SU-DHL-6 (cell line): ENCODE measurements at regions not wholly inside any gene's neighbourhood (a gene's known extent, or its start where the extent isn't known, plus 50 kb on each side); places are given as distances from the start of the nearest gene placed in this dataset.

Experiments
- H2AFZ ChIP-seq: fragments of 200-600 bp; sonication (generic); 2 replicates; pipeline ENCODE4 v1.6.1; 2014; ENCODE audit warnings: low read depth, mild to moderate bottlenecking, moderate library complexity, mixed read lengths, antibody characterized with exemption, low read length; ENCODE audit not compliant: severe bottlenecking
- H3F3A ChIP-seq: fragments of 200-600 bp; shearing (Covaris generic); 2 replicates; pipeline ENCODE4 v1.6.0; 2016; ENCODE audit warnings: antibody characterized with exemption, mild to moderate bottlenecking; ENCODE audit not compliant: insufficient read depth
- H3K27ac ChIP-seq: fragments of 200-600 bp; sonication (generic); 2 replicates; pipeline ENCODE4 v1.5.1; 2016; ENCODE audit warnings: low read depth, mild to moderate bottlenecking, low read length, moderate library complexity, mixed read lengths
- H3K27me3 ChIP-seq: fragments of 200-600 bp; sonication (generic), shearing (Covaris generic); 2 replicates; pipeline ENCODE4 v1.6.0; 2014; ENCODE audit warnings: mild to moderate bottlenecking, low read length
- H3K36me3 ChIP-seq: fragments of 200-600 bp; sonication (generic); 2 replicates; pipeline ENCODE4 v1.6.1; 2014; ENCODE audit warnings: mild to moderate bottlenecking, low read length, mixed read lengths
- H3K4me2 ChIP-seq: fragments of 300-600, 200-600 bp; shearing (Covaris generic), sonication (generic); 2 replicates; pipeline ENCODE4 v1.6.0; 2014; ENCODE audit warnings: low read length, low read depth, mild to moderate bottlenecking; ENCODE audit not compliant: poor library complexity, severe bottlenecking
- H3K4me3 ChIP-seq: fragments of 200-600 bp; sonication (generic); 2 replicates; pipeline ENCODE4 v1.5.1; 2014; ENCODE audit warnings: antibody characterized with exemption, low read length, mild to moderate bottlenecking, mixed read lengths; ENCODE audit not compliant: insufficient read depth, poor library complexity, severe bottlenecking
- H3K79me2 ChIP-seq: fragments of 200-600 bp; sonication (generic); 2 replicates; pipeline ENCODE4 v1.6.1; 2014; ENCODE audit warnings: mild to moderate bottlenecking, low read length, moderate library complexity; ENCODE audit not compliant: insufficient read depth
- H3K9ac ChIP-seq: fragments of 200-600 bp; sonication (generic); 2 replicates; pipeline ENCODE4 v1.7.0; 2014; ENCODE audit warnings: mild to moderate bottlenecking, low read length
- H3K9me2 ChIP-seq: fragments of 200-600 bp; sonication (generic); replicated peaks from 2 replicates; pipeline ENCODE4 v1.6.1; 2014; ENCODE audit warnings: low read length; ENCODE audit not compliant: insufficient read depth
- H3K9me3 ChIP-seq: fragments of 200-600 bp; sonication (generic); 2 replicates; pipeline ENCODE4 v1.6.1; 2014; ENCODE audit warnings: low read length, mixed read lengths; ENCODE audit not compliant: insufficient read depth
- H4K20me1 ChIP-seq: fragments of 200-600 bp; sonication (generic); 2 replicates; pipeline ENCODE4 v1.6.1; 2014; ENCODE audit warnings: low read depth, mild to moderate bottlenecking, antibody characterized with exemption, low read length, moderate library complexity, mixed read lengths
- EZH2phosphoT487 ChIP-seq: fragments of 200-600 bp; sonication (generic), shearing (Covaris generic); conservative IDR thresholded peaks from 2 replicates; pipeline ENCODE4 v1.6.1; 2018; ENCODE audit warnings: mild to moderate bottlenecking, antibody characterized with exemption, low read length, moderate library complexity, mixed read lengths
- TF ChIP-seq, protein P1 (sequence below): fragments of 200-600 bp; sonication (generic); IDR thresholded peaks from one replicate; pipeline ENCODE4 v1.5.1; 2017; ENCODE audit warnings: antibody characterized with exemption, mild to moderate bottlenecking, low read length, moderate library complexity; ENCODE audit not compliant: insufficient read depth, poor library complexity, severe bottlenecking

DNA sequence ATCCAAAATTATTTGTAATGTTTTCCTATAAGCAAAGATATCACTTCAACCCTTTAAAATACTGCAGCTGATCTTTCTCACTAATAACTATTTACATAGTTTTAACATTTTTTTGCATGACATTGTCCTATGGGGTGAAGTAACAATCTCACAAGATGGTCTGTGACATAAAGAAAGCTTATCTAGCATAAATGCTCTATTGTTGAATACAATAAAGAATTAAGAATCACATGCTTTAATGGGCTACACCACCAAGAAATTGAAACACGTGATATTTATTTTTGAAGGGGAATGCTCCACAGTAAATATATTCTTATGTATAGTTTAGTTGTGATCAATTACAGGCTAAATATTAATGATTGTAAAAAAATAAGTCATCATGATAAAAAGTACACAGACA is 441.1 kb downstream of the PTH2R start:
- Histone ChIP-seq H3K9ac (no peak overlapping the region), H3K36me3 (no peaks in the 10 kb centered on the region), H3K27ac (no peak overlapping the region), H3K9me2 (no peaks in the 10 kb centered on the region), H3K27me3 (no peaks in the 10 kb centered on the region), H3K4me2 (no peak overlapping the region), H3K79me2 (no peaks in the 10 kb centered on the region), H4K20me1 (no peaks in the 10 kb centered on the region), H3K9me3 (no peaks in the 10 kb centered on the region), H3K4me3 (no peak overlapping the region), H3F3A (no peaks in the 10 kb centered on the region), H2AFZ (no peak overlapping the region)
- TF ChIP-seq, protein P1, sequence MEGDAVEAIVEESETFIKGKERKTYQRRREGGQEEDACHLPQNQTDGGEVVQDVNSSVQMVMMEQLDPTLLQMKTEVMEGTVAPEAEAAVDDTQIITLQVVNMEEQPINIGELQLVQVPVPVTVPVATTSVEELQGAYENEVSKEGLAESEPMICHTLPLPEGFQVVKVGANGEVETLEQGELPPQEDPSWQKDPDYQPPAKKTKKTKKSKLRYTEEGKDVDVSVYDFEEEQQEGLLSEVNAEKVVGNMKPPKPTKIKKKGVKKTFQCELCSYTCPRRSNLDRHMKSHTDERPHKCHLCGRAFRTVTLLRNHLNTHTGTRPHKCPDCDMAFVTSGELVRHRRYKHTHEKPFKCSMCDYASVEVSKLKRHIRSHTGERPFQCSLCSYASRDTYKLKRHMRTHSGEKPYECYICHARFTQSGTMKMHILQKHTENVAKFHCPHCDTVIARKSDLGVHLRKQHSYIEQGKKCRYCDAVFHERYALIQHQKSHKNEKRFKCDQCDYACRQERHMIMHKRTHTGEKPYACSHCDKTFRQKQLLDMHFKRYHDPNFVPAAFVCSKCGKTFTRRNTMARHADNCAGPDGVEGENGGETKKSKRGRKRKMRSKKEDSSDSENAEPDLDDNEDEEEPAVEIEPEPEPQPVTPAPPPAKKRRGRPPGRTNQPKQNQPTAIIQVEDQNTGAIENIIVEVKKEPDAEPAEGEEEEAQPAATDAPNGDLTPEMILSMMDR: no peak
- no peak for TF ChIP-seq EZH2phosphoT487

GRCh38 chr2:208854717-208855116 is 448.1 kb downstream of the PTH2R start:
- Histone ChIP-seq H3K4me3 (no peak overlapping the region), H4K20me1 (no peaks in the 10 kb centered on the region), H3K9me2 (no peaks in the 10 kb centered on the region), H3F3A (no peaks in the 10 kb centered on the region), H3K9me3 (no peaks in the 10 kb centered on the region), H3K27ac (no peak overlapping the region), H3K36me3 (no peaks in the 10 kb centered on the region), H3K9ac (no peak overlapping the region), H2AFZ (no peak overlapping the region), H3K4me2 (no peak overlapping the region), H3K27me3 (no peaks in the 10 kb centered on the region), H3K79me2 (no peaks in the 10 kb centered on the region)
- TF ChIP-seq EZH2phosphoT487: no peak
- TF ChIP-seq, protein P1: no peak

- H3F3A ChIP-seq: no peaks in the 10 kb centered on the region
- H3K9me3 ChIP-seq: no peaks in the 10 kb centered on the region
- TF ChIP-seq, protein P1: no peak
- no peak for TF ChIP-seq EZH2phosphoT487
- no peak overlapping the region for H3K4me2 ChIP-seq
- no peak overlapping the region for H3K9ac ChIP-seq
- H3K79me2 ChIP-seq: no peaks in the 10 kb centered on the region
- H3K27me3 ChIP-seq: no peaks in the 10 kb centered on the region
- H3K36me3 ChIP-seq: no peaks in the 10 kb centered on the region
- H4K20me1 ChIP-seq: no peaks in the 10 kb centered on the region
- no peaks in the 10 kb centered on the region for H3K9me2 ChIP-seq
- H2AFZ ChIP-seq: no peak overlapping the region
- H3K4me3 ChIP-seq: no peak overlapping the region
- H3K27ac ChIP-seq: no peak overlapping the region
Measured at GRCh38 chr2:208867374-208867773, 460.8 kb downstream of the PTH2R start.
